ENCODE measurements at regions not wholly inside any gene's neighbourhood (a gene's known extent, or its start where the extent isn't known, plus 50 kb on each side); places are given as distances from the start of the nearest gene placed in this dataset.

DNA sequence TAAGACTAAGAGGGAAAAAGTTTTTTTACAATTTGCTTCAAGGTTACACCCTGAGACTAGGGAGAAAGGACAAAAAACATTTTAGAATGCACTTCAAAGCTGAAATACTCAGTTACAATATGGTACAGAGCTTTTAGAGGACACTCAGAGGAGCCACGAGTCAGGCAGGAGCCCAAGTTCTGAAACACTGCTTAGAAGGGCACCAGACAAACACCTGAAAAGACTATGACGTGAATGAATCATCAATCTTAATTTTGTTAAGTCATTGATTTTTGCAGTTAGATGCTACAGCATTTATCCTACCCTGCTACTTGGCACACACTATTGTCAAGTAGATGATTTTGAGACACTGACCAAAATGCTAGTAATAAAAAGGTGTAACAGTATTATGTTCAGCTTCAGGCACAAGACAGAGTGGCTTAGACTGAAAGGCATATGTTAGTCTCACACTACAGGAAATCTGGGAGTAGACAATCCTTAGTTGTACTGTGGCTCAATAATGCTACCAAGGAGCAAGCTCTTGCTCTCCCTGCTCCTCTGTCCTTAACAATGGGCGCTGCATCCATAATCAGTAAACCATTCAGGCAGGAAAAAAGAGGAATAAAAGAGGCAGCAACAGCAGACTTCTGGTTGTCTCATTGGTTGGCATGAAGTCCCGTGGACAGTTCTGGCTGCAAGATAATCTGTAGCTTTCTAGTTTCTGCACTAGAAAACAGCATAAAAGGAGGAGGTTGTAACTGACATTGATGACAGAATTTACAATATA, 151.8 kb downstream of the ABCA8 start:
- TF ChIP-seq, protein P1, sequence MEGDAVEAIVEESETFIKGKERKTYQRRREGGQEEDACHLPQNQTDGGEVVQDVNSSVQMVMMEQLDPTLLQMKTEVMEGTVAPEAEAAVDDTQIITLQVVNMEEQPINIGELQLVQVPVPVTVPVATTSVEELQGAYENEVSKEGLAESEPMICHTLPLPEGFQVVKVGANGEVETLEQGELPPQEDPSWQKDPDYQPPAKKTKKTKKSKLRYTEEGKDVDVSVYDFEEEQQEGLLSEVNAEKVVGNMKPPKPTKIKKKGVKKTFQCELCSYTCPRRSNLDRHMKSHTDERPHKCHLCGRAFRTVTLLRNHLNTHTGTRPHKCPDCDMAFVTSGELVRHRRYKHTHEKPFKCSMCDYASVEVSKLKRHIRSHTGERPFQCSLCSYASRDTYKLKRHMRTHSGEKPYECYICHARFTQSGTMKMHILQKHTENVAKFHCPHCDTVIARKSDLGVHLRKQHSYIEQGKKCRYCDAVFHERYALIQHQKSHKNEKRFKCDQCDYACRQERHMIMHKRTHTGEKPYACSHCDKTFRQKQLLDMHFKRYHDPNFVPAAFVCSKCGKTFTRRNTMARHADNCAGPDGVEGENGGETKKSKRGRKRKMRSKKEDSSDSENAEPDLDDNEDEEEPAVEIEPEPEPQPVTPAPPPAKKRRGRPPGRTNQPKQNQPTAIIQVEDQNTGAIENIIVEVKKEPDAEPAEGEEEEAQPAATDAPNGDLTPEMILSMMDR (IDR thresholded peaks at IDR 0.05), result no peak
- TF ChIP-seq POLR2A (IDR thresholded peaks at IDR 0.05), result no peak

Data from adrenal gland (tissue), 5 donors.